ENCODE measurements at regions not wholly inside any gene's neighbourhood (a gene's known extent, or its start where the extent isn't known, plus 50 kb on each side); places are given as distances from the start of the nearest gene placed in this dataset.

DNA sequence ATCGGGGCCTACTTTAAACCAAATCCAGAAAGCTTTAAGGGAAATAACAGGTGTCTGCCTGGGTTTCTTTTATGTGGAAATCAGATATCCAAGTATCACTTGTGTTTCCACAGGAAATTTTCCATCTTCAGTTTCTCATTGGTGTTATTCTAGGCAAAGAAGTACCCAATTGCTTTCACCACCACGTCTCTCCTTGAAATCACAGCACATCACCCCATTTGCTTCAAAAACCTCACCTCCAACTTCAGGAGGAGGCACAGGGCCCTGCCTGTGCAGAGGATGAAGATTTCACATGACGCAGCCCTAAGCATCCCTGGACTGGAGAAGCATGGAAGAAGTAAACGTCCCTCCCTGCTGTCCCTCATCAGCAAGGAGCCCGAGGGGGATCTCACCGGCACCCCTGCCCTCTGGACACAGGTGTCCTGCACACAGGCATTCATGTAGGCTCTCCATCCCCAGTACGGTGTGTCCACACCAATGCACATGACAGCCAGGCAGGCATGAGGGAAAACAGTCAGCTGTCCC is 182.3 kb downstream of the TBXT start:
- TF ChIP-seq, protein P1, sequence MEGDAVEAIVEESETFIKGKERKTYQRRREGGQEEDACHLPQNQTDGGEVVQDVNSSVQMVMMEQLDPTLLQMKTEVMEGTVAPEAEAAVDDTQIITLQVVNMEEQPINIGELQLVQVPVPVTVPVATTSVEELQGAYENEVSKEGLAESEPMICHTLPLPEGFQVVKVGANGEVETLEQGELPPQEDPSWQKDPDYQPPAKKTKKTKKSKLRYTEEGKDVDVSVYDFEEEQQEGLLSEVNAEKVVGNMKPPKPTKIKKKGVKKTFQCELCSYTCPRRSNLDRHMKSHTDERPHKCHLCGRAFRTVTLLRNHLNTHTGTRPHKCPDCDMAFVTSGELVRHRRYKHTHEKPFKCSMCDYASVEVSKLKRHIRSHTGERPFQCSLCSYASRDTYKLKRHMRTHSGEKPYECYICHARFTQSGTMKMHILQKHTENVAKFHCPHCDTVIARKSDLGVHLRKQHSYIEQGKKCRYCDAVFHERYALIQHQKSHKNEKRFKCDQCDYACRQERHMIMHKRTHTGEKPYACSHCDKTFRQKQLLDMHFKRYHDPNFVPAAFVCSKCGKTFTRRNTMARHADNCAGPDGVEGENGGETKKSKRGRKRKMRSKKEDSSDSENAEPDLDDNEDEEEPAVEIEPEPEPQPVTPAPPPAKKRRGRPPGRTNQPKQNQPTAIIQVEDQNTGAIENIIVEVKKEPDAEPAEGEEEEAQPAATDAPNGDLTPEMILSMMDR (IDR thresholded peaks at IDR 0.05): no peak
- H3K9me3 ChIP-seq (ENCODE audit: control insufficient read depth, low read length): no peaks in the 10 kb centered on the region
- H3K4me2 ChIP-seq (ENCODE audit: low read length): no peak overlapping the region
- no peaks in the 10 kb centered on the region for H3K27me3 ChIP-seq (ENCODE audit: control insufficient read depth, insufficient read depth, low read length)
- H3K79me2 ChIP-seq: no peaks in the 10 kb centered on the region
- H2AFZ ChIP-seq: no peak overlapping the region
- no peaks in the 10 kb centered on the region for H3K4me1 ChIP-seq
- H3K9ac ChIP-seq: no peak overlapping the region
- no peak overlapping the region for H3K4me3 ChIP-seq (ENCODE audit: low read depth, low read length)
- no peak overlapping the region for H3K27ac ChIP-seq
- no peaks in the 10 kb centered on the region for H3K36me3 ChIP-seq (ENCODE audit: control insufficient read depth, insufficient read depth, low read length)

DNA sequence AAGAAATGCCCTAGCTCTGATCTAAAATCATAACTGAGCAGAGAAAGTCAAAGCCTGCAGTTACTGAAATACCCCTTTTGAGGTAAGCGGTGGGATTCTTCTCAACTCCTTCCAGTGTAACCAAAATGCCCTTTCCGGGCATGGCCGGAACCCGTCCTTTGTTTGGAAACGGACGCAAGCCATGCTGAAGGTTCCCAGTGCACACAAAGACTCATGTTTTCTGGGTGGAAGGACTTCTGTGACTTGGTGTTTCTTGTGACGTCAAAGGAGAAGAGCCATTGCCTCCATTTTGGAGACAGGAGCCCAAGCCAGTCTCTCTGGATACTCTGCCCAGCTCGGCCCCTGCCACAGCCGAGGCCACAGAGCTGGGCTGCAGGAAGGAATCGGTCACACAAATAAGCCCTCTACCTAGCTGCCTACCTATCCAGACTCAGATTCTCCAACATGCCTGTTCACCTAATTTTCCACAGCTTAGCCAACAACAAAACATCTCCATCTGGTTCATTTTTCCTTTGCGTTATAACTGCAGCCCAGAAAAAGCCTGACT is 182.8 kb downstream of the TBXT start:
- H3K4me1 ChIP-seq: no peaks in the 10 kb centered on the region
- H3K4me3 ChIP-seq (ENCODE audit: low read depth, low read length): no peak overlapping the region
- no peaks in the 10 kb centered on the region for H3K36me3 ChIP-seq (ENCODE audit: control insufficient read depth, insufficient read depth, low read length)
- H2AFZ ChIP-seq: no peak overlapping the region
- no peak overlapping the region for H3K27ac ChIP-seq
- TF ChIP-seq, protein P1 (IDR thresholded peaks at IDR 0.05): no peak
- H3K9ac ChIP-seq: no peak overlapping the region
- no peak overlapping the region for H3K4me2 ChIP-seq (ENCODE audit: low read length)
- no peaks in the 10 kb centered on the region for H3K79me2 ChIP-seq
- no peaks in the 10 kb centered on the region for H3K9me3 ChIP-seq (ENCODE audit: control insufficient read depth, low read length)
- H3K27me3 ChIP-seq (ENCODE audit: control insufficient read depth, insufficient read depth, low read length): no peaks in the 10 kb centered on the region

DNA sequence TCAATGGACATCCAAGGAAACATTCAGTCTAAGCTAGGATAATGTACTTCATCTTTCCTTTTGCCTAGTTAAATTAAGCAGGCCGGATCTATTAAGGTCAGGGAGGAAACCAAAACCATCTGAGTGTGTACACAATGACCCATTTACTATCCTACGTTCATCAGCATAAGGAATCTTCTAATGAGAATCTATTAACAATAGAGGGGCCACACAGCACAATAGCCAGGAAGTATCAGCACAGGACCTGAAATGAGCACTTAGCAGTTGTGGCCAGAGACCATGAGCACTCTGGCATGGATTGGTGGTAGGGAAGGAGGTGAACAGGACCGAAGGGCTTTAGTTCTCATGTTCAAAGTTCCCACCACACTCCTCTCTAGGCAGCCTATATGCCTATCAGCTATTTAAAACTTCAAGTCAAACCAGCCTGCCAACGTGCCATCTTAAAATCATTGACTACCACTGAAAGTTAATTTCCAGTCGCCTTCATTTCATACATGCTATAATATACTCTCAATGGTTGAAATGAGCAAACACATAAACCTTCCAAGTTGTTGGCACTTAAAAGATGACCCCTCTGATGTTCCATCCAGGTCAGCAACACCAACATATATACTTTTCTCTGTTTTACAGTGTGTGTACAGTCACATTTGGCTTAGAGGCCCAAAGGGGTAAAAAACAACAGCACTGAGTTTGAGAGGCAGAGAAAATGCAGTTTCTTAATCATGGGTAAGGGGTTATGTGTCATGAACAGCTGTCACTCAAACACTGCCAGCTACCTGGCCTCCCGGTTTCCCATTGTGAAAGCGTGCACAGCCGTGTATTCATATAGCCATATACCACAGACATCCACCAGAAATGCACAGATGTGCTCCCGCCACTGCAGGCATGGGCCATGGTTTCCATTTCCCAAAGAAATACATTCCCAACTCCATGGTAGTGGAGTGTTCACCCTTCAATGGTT is 184.3 kb downstream of the TBXT start:
- Histone ChIP-seq H3K9ac (no peak overlapping the region), H3K79me2 (no peaks in the 10 kb centered on the region), H2AFZ (no peak overlapping the region), H3K4me1 (no peaks in the 10 kb centered on the region), H3K27ac (no peak overlapping the region), H3K4me3 (ENCODE audit: low read depth, low read length) (no peak overlapping the region), H3K36me3 (ENCODE audit: control insufficient read depth, insufficient read depth, low read length) (no peaks in the 10 kb centered on the region), H3K9me3 (ENCODE audit: control insufficient read depth, low read length) (no peaks in the 10 kb centered on the region), H3K4me2 (ENCODE audit: low read length) (no peak overlapping the region), H3K27me3 (ENCODE audit: control insufficient read depth, insufficient read depth, low read length) (no peaks in the 10 kb centered on the region)
- TF ChIP-seq, protein P1 (IDR thresholded peaks at IDR 0.05): no peak

DNA sequence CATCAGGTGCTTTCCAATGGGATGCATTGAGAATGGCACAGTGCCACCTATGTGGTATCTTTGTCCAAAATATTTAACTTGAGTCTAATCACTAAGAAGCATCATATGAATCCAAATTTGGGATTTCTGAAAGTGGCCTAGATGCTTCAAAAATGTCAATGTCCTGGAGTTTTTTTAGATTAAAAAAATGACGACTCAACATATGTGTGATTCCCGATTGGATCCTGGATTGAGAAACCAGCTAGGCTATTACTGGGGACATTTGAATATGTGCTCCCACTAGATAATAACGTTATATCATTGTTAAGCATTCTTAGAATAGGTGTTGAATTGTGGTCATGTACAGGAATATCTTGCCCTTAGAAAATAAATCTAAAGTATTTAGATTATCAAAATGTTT is 189.2 kb downstream of the TBXT start:
- Histone ChIP-seq H3K9me3 (ENCODE audit: control insufficient read depth, low read length) (no peaks in the 10 kb centered on the region), H3K4me1 (no peaks in the 10 kb centered on the region), H3K36me3 (ENCODE audit: control insufficient read depth, insufficient read depth, low read length) (no peaks in the 10 kb centered on the region), H3K27ac (no peak overlapping the region), H3K27me3 (ENCODE audit: control insufficient read depth, insufficient read depth, low read length) (no peaks in the 10 kb centered on the region), H3K4me2 (ENCODE audit: low read length) (no peak overlapping the region), H3K79me2 (no peaks in the 10 kb centered on the region), H3K9ac (no peak overlapping the region), H2AFZ (no peak overlapping the region), H3K4me3 (ENCODE audit: low read depth, low read length) (no peak overlapping the region)
- TF ChIP-seq, protein P1 (IDR thresholded peaks at IDR 0.05): no peak
